PFSK-1 (cell line): ENCODE measurements at regions not wholly inside any gene's neighbourhood (a gene's known extent, or its start where the extent isn't known, plus 50 kb on each side); places are given as distances from the start of the nearest gene placed in this dataset.

Source experiments
- FOXP2 ChIP-seq: optimal IDR thresholded peaks from 2 replicates; pipeline ENCODE3; 2011; ENCODE audit warnings: borderline replicate concordance, control low read depth, inconsistent platforms; ENCODE audit not compliant: insufficient read depth; ENCODE audit errors: extremely low read length, extremely low read depth
- POLR2AphosphoS5 ChIP-seq: IDR thresholded peaks from 2 replicates; pipeline ENCODE4 v1.6.1; 2012; ENCODE audit warnings: low read depth, mild to moderate bottlenecking, control low read depth, low read length, moderate library complexity
- REST ChIP-seq, 2 experiments: IDR thresholded peaks; 2 replicates each; pipeline versions ENCODE4 v1.6.1 to v1.8.0; 2011 to 2012; ENCODE audit warnings: low read depth in 2 of 2, low read length in 2 of 2, control low read depth in 1 of 2, inconsistent platforms in 1 of 2, mild to moderate bottlenecking in 1 of 2, moderate library complexity in 1 of 2; ENCODE audit not compliant: insufficient read depth in 1 of 2
- SIN3A ChIP-seq: IDR thresholded peaks from 2 replicates; pipeline ENCODE4 v1.6.1; 2012; ENCODE audit warnings: mild to moderate bottlenecking, low read length, moderate library complexity, borderline replicate concordance; ENCODE audit not compliant: insufficient read depth
- TAF1 ChIP-seq: IDR thresholded peaks from 2 replicates; pipeline ENCODE4 v1.6.1; 2012; ENCODE audit warnings: low read length, control low read depth, borderline replicate concordance; ENCODE audit not compliant: insufficient read depth

DNA sequence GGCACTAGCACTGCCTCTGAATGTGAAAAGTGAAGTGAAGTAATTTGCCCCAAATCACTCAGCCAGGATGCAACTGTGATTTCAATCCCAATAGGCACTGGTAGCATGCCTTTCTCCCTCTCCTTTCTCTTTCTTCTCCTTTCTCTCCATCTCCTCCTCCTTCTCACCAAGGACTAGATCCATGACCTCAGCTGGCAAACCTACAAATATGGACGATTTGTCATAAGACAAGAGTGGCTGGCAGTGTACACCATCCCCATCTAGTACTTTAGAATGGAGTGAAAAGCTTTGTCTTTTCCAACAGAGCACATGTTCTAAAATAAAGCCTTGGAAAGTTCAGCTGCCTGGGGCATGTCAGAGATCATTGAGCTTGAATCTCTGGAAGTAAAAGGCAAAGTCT lies 574.7 kb upstream of the CLINT1 start:
- TF ChIP-seq TAF1 (no peak), SIN3A (no peak), POLR2AphosphoS5 (no peak), REST (IDR thresholded peaks at IDR 0.05; ENCODE audit: insufficient read depth in 1 of 2, low read depth in 2 of 2, low read length in 2 of 2) (no peak), FOXP2 (no peak)

GRCh38 chr5:158431369-158432029 lies 572.6 kb upstream of the CLINT1 start:
- TF ChIP-seq SIN3A (no peak), FOXP2 (no peak), REST (IDR thresholded peaks at IDR 0.05; ENCODE audit: insufficient read depth in 1 of 2, low read depth in 2 of 2, low read length in 2 of 2) (no peak), TAF1 (no peak)

GRCh38 chr5:158430798-158431167 lies 571.8 kb upstream of the CLINT1 start:
- TF ChIP-seq REST (IDR thresholded peaks at IDR 0.05; ENCODE audit: insufficient read depth in 1 of 2, low read depth in 2 of 2, low read length in 2 of 2) (no peak), FOXP2 (no peak), TAF1 (no peak), SIN3A (no peak), POLR2AphosphoS5 (no peak)

- TF ChIP-seq TAF1 (no peak), POLR2AphosphoS5 (no peak), REST (IDR thresholded peaks at IDR 0.05; ENCODE audit: insufficient read depth in 1 of 2, low read depth in 2 of 2, low read length in 2 of 2) (no peak), SIN3A (no peak), FOXP2 (no peak)
Observed at GRCh38 chr5:158430166-158430797, 571.3 kb upstream of the CLINT1 start.
